Liver (tissue), 8 donors: ENCODE measurements at regions not wholly inside any gene's neighbourhood (a gene's known extent, or its start where the extent isn't known, plus 50 kb on each side); places are given as distances from the start of the nearest gene placed in this dataset.
"Not testable (repeated sequence)": the region's sequence is repeated elsewhere in the genome, so short reads cannot be mapped to it uniquely, and the experiment has no call there.

Experiments used
- DNase-seq: peaks from one replicate; pipeline ENCODE4 v3.0.0-alpha.2; 2017; ENCODE audit warnings: low spot score
- H3K27ac ChIP-seq, 2 donors: one replicate each; pipeline ENCODE4 v1.7.0; 2013; ENCODE audit warnings: inconsistent platforms in 2 of 2, low read length in 2 of 2, control low read depth in 1 of 2, low read depth in 1 of 2, mild to moderate bottlenecking in 1 of 2
- H3K27me3 ChIP-seq, 4 donors: one replicate each; pipeline versions ENCODE4 v1.6.1 to v1.7.0; 2013; ENCODE audit warnings: low read length in 3 of 4, inconsistent platforms in 1 of 4, mild to moderate bottlenecking in 1 of 4, moderate library complexity in 1 of 4; ENCODE audit not compliant: control insufficient read depth in 4 of 4, insufficient read depth in 4 of 4
- H3K36me3 ChIP-seq, 4 donors: one replicate each; pipeline versions ENCODE4 v1.6.1 to v1.7.0; 2013; ENCODE audit warnings: low read length in 3 of 4, mild to moderate bottlenecking in 3 of 4, low read depth in 1 of 4, moderate library complexity in 1 of 4; ENCODE audit not compliant: control insufficient read depth in 4 of 4, insufficient read depth in 3 of 4
- H3K4me1 ChIP-seq, 4 donors: one replicate each; pipeline versions ENCODE4 v1.6.1 to v1.7.0; 2013; ENCODE audit warnings: low read length in 3 of 4, mild to moderate bottlenecking in 3 of 4, moderate library complexity in 1 of 4; ENCODE audit not compliant: control insufficient read depth in 4 of 4, insufficient read depth in 4 of 4
- H3K4me3 ChIP-seq, 3 donors: one replicate each; pipeline versions ENCODE4 v1.6.1 to v1.7.0; 2013; ENCODE audit warnings: low read length in 3 of 3, control low read depth in 1 of 3, low read depth in 1 of 3, mild to moderate bottlenecking in 1 of 3
- H3K9ac ChIP-seq, 2 donors: one replicate each; pipeline ENCODE4 v1.7.0; 2013; ENCODE audit warnings: low read length in 2 of 2, mild to moderate bottlenecking in 2 of 2, moderate library complexity in 2 of 2, control low read depth in 1 of 2, low read depth in 1 of 2
- H3K9me3 ChIP-seq, 4 donors: one replicate each; pipeline versions ENCODE4 v1.6.1 to v1.7.0; 2013; ENCODE audit warnings: low read length in 3 of 4; ENCODE audit not compliant: control insufficient read depth in 4 of 4
- EGR1 ChIP-seq, 2 donors: IDR thresholded peaks; 2 replicates each; pipeline ENCODE4 v1.6.1; 2016 to 2018; ENCODE audit warnings: antibody characterized with exemption in 2 of 2, low read depth in 2 of 2
- GABPA ChIP-seq, 2 donors: IDR thresholded peaks in 1 of 2; conservative IDR thresholded peaks in 1 of 2; 2 replicates each; pipeline ENCODE4 v1.6.1; 2016; ENCODE audit warnings: antibody characterized with exemption in 2 of 2, mild to moderate bottlenecking in 1 of 2, moderate library complexity in 1 of 2
- HNF4A ChIP-seq, 2 donors: conservative IDR thresholded peaks; 2 replicates each; pipeline ENCODE4 v1.6.1; 2016; ENCODE audit warnings: antibody characterized with exemption in 2 of 2, mild to moderate bottlenecking in 2 of 2
- JUND ChIP-seq, 2 donors: IDR thresholded peaks; 2 replicates each; pipeline ENCODE4 v1.6.1; 2016; ENCODE audit warnings: antibody characterized with exemption in 2 of 2
- RAD21 ChIP-seq, 2 donors: IDR thresholded peaks; 2 replicates each; pipeline ENCODE4 v1.6.1; 2016; ENCODE audit warnings: antibody characterized with exemption in 2 of 2, mild to moderate bottlenecking in 2 of 2
- SP1 ChIP-seq: IDR thresholded peaks from 2 replicates; pipeline ENCODE4 v1.6.1; 2018; ENCODE audit warnings: antibody characterized with exemption, mild to moderate bottlenecking
- TAF1 ChIP-seq: conservative IDR thresholded peaks from 2 replicates; pipeline ENCODE4 v1.6.1; 2016; ENCODE audit warnings: antibody characterized with exemption, mild to moderate bottlenecking
- WGBS: extraction: QIAGEN DNeasy Blood & Tissue Kit; methylation state at CpG from one replicate; pipeline ENCODE4 v1.1.7; 2013; 5-methylcytosine and 5-hydroxymethylcytosine counted together
- TF ChIP-seq, protein P1 (sequence below): IDR thresholded peaks from 2 replicates; pipeline ENCODE4 v1.6.1; 2016; ENCODE audit warnings: antibody characterized with exemption, mild to moderate bottlenecking
- TF ChIP-seq, protein P2 (sequence below): IDR thresholded peaks from 2 replicates; pipeline ENCODE4 v1.6.1; 2016; ENCODE audit warnings: antibody characterized with exemption
- TF ChIP-seq, protein P3 (sequence below): fragments of 150-350 bp; IDR thresholded peaks from 2 replicates; pipeline ENCODE4 v1.5.1; 2017; ENCODE audit warnings: improper control_type of control experiment, low read depth, low read length; ENCODE audit not compliant: missing input control
- TF ChIP-seq, protein P4 (sequence below): IDR thresholded peaks from 2 replicates; pipeline ENCODE4 v1.6.1; 2016; ENCODE audit warnings: antibody characterized with exemption
- donor health status: healthy.
- donor health status: healthy.
- donor health status: healthy.
- donor health status: healthy.
- donor health status: healthy.

DNA sequence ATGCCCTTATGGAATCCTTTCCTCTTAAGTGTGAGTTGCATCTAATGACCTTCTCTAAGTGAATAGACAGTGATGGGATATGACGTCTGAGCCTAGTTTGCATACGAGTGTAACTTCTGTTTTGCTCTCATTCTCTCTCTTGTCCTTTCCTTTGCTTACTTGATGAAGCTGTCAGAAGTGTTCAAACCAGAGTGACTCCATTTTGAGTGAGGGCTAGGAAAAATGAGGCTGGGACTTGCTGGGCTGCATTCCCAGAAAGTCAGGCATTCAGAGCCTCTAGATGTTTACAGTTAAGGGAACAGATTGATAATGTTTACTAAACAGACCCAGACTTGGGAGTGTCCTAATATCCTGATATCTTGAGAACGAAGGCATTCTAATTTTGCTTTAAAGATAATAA, 311.2 kb upstream of the SOX4 start:
- not testable (repeated sequence) for H3K27ac ChIP-seq, H3K4me3 ChIP-seq, DNase-seq, H3K4me1 ChIP-seq, H3K9ac ChIP-seq, H3K36me3 ChIP-seq, H3K9me3 ChIP-seq, H3K27me3 ChIP-seq
- 84% methylated on average over 3 of the region's 3 CpGs for WGBS

DNA sequence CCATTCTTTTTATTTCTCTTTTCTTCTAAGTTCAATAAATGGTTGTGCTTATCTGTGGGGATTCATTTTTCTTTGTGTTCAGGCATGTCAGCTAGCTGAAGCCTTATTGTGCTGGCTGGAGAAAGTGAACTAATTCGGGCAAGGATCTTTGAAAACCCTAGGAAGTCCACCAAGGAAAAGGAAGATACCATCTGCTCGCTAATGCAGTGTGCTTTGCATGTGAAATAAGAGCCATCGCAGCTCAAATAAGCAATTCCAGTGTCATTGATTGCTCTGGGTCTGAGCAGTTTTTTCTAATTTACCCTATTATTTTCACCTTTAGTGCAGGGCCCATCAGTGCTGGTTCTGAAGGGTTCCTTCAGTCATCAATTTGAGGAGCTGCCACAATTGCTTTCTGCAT, 309.4 kb upstream of the SOX4 start:
- WGBS = 90% methylated on average over 3 of the region's 3 CpGs

More for the DNA sequence above, 309.4 kb upstream of the SOX4 start:
- H3K27me3 ChIP-seq = no peaks in the 10 kb centered on the region
- H3K4me1 ChIP-seq = no peaks in the 10 kb centered on the region
- H3K9me3 ChIP-seq = no peaks in the 10 kb centered on the region
- no peaks in the 10 kb centered on the region for H3K36me3 ChIP-seq
- H3K4me3 ChIP-seq = no peak overlapping the region
- no peak for DNase-seq
- no peak overlapping the region for H3K27ac ChIP-seq
- TF ChIP-seq RAD21 (IDR thresholded peaks at IDR 0.05) (no peak), GABPA (IDR thresholded peaks at IDR 0.05 in 1 of 2, conservative IDR thresholded peaks at IDR 0.05 in 1 of 2) (no peak), SP1 (no peak), TAF1 (no peak), HNF4A (conservative IDR thresholded peaks at IDR 0.05) (no peak), JUND (IDR thresholded peaks at IDR 0.05) (no peak), EGR1 (IDR thresholded peaks at IDR 0.05; ENCODE audit: low read depth in 2 of 2) (no peak)
- TF ChIP-seq, protein P1, sequence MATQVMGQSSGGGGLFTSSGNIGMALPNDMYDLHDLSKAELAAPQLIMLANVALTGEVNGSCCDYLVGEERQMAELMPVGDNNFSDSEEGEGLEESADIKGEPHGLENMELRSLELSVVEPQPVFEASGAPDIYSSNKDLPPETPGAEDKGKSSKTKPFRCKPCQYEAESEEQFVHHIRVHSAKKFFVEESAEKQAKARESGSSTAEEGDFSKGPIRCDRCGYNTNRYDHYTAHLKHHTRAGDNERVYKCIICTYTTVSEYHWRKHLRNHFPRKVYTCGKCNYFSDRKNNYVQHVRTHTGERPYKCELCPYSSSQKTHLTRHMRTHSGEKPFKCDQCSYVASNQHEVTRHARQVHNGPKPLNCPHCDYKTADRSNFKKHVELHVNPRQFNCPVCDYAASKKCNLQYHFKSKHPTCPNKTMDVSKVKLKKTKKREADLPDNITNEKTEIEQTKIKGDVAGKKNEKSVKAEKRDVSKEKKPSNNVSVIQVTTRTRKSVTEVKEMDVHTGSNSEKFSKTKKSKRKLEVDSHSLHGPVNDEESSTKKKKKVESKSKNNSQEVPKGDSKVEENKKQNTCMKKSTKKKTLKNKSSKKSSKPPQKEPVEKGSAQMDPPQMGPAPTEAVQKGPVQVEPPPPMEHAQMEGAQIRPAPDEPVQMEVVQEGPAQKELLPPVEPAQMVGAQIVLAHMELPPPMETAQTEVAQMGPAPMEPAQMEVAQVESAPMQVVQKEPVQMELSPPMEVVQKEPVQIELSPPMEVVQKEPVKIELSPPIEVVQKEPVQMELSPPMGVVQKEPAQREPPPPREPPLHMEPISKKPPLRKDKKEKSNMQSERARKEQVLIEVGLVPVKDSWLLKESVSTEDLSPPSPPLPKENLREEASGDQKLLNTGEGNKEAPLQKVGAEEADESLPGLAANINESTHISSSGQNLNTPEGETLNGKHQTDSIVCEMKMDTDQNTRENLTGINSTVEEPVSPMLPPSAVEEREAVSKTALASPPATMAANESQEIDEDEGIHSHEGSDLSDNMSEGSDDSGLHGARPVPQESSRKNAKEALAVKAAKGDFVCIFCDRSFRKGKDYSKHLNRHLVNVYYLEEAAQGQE = no peak
- TF ChIP-seq, protein P2, sequence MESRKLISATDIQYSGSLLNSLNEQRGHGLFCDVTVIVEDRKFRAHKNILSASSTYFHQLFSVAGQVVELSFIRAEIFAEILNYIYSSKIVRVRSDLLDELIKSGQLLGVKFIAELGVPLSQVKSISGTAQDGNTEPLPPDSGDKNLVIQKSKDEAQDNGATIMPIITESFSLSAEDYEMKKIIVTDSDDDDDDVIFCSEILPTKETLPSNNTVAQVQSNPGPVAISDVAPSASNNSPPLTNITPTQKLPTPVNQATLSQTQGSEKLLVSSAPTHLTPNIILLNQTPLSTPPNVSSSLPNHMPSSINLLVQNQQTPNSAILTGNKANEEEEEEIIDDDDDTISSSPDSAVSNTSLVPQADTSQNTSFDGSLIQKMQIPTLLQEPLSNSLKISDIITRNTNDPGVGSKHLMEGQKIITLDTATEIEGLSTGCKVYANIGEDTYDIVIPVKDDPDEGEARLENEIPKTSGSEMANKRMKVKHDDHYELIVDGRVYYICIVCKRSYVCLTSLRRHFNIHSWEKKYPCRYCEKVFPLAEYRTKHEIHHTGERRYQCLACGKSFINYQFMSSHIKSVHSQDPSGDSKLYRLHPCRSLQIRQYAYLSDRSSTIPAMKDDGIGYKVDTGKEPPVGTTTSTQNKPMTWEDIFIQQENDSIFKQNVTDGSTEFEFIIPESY = no peak
- TF ChIP-seq, protein P3, sequence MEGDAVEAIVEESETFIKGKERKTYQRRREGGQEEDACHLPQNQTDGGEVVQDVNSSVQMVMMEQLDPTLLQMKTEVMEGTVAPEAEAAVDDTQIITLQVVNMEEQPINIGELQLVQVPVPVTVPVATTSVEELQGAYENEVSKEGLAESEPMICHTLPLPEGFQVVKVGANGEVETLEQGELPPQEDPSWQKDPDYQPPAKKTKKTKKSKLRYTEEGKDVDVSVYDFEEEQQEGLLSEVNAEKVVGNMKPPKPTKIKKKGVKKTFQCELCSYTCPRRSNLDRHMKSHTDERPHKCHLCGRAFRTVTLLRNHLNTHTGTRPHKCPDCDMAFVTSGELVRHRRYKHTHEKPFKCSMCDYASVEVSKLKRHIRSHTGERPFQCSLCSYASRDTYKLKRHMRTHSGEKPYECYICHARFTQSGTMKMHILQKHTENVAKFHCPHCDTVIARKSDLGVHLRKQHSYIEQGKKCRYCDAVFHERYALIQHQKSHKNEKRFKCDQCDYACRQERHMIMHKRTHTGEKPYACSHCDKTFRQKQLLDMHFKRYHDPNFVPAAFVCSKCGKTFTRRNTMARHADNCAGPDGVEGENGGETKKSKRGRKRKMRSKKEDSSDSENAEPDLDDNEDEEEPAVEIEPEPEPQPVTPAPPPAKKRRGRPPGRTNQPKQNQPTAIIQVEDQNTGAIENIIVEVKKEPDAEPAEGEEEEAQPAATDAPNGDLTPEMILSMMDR = no peak
- TF ChIP-seq, protein P4, sequence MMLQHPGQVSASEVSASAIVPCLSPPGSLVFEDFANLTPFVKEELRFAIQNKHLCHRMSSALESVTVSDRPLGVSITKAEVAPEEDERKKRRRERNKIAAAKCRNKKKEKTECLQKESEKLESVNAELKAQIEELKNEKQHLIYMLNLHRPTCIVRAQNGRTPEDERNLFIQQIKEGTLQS = no peak
- no peak overlapping the region for H3K9ac ChIP-seq
